ENCODE measurements at regions not wholly inside any gene's neighbourhood (a gene's known extent, or its start where the extent isn't known, plus 50 kb on each side); places are given as distances from the start of the nearest gene placed in this dataset.

DNA sequence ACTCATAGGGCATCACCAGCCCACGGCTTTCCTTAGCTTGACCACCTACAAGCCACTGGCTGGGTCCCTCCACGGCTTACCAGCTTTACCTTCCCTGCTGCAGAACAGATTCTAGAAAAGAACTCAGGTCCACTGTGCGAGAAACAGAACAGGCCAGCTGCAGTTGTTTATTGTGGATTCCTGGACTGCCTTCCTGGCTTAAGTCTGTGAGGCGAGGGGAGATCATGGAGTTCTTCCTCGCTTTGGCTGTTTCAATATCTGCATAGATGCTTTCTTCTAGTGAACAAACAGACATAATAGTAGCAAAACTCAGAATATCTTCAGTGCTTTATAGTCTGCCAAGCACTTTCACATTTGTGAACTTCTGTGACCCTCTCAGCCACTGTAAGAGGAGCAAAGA lies 162.9 kb upstream of the HABP2 start:
- H3K4me3 ChIP-seq (ENCODE audit: low read depth, low read length) = no peak overlapping the region
- no peak for DNase-seq
- in situ Hi-C loops (cut with HindIII; ENCODE audit: low pct_ligation_motif_present, low sequenced_read_pairs) = no loop called here
- H3K27ac ChIP-seq = no peak overlapping the region
- TF ChIP-seq, protein P1, sequence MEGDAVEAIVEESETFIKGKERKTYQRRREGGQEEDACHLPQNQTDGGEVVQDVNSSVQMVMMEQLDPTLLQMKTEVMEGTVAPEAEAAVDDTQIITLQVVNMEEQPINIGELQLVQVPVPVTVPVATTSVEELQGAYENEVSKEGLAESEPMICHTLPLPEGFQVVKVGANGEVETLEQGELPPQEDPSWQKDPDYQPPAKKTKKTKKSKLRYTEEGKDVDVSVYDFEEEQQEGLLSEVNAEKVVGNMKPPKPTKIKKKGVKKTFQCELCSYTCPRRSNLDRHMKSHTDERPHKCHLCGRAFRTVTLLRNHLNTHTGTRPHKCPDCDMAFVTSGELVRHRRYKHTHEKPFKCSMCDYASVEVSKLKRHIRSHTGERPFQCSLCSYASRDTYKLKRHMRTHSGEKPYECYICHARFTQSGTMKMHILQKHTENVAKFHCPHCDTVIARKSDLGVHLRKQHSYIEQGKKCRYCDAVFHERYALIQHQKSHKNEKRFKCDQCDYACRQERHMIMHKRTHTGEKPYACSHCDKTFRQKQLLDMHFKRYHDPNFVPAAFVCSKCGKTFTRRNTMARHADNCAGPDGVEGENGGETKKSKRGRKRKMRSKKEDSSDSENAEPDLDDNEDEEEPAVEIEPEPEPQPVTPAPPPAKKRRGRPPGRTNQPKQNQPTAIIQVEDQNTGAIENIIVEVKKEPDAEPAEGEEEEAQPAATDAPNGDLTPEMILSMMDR (IDR thresholded peaks at IDR 0.05; ENCODE audit: low read depth, low read length, missing control alignments) = no peak
- H3K36me3 ChIP-seq (replicated peaks) = no peaks in the 10 kb centered on the region
- H3K27me3 ChIP-seq (replicated peaks) = no peaks in the 10 kb centered on the region

DNA sequence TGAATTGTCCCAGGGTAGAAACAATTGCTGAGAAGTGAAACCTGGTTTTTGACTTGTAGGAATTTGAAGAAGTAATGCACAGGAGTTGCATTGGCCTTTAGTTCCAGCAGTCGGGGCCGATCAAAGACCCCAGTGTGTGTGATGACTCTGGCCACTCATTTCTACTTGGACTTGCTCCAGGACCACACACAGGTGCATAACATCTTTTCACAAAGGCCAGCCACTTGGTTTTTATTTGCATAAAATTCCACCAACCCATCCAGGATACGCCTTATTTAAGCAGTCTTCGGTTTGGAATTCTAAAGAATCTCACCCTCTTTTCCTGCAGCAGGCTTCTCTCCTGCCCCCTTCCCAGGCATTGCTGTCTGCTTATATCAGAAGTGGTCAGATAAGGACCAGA lies 162.0 kb upstream of the HABP2 start:
- H3K36me3 ChIP-seq (replicated peaks) = no peaks in the 10 kb centered on the region
- no peak overlapping the region for H3K27ac ChIP-seq
- H3K27me3 ChIP-seq (replicated peaks) = no peaks in the 10 kb centered on the region
- TF ChIP-seq, protein P1 (IDR thresholded peaks at IDR 0.05; ENCODE audit: low read depth, low read length, missing control alignments) = no peak
- no peak overlapping the region for H3K4me3 ChIP-seq (ENCODE audit: low read depth, low read length)
- DNase-seq = no peak
- in situ Hi-C loops (cut with HindIII; ENCODE audit: low pct_ligation_motif_present, low sequenced_read_pairs) = no loop called here

DNA sequence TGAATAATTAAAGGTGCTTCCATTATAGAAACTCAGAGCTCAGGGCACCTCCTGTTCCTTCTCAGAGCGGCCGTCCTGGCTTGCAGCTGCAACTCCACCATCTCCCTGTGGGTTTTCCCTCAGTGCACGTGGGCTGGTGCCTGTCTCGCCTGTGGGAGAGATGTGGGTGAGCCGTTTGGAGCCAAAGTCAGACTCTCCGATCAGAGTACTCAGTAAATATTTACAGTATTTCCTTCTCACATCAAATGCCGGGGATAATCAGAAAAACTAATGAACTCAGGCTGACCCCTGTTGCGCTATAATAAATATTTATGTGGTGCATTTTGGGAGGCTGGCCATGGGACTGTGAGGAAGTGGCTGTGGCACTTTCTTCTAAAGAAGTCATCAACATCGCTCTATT lies 155.8 kb upstream of the HABP2 start:
- Histone ChIP-seq H3K27me3 (replicated peaks) (no peaks in the 10 kb centered on the region), H3K27ac (no peak overlapping the region), H3K4me3 (ENCODE audit: low read depth, low read length) (no peak overlapping the region), H3K36me3 (replicated peaks) (no peaks in the 10 kb centered on the region)
- DNase-seq = no peak
- in situ Hi-C loops (cut with HindIII; ENCODE audit: low pct_ligation_motif_present, low sequenced_read_pairs) = no loop called here
- TF ChIP-seq, protein P1 (IDR thresholded peaks at IDR 0.05; ENCODE audit: low read depth, low read length, missing control alignments) = no peak

DNA sequence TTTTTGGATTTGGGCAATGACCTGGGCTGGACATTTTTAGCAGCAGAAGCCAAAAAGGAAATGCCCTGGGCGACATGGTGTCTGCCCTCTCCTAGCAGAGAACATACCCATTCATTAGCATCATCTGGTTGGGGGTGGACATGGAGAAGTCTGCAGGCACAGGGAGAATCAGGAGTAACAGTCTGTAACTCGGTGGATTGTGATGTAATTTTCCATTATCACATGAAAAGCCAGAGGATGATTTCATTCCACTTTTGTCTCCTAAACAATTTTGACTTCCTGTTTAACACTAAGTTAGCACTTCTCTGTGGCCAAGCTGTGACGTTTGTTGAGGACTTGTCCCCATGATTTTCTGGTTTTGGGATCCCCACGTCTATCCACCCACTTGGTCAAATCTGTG lies 153.8 kb upstream of the HABP2 start:
- H3K27ac ChIP-seq = no peak overlapping the region
- H3K4me3 ChIP-seq (ENCODE audit: low read depth, low read length) = no peak overlapping the region
- H3K36me3 ChIP-seq (replicated peaks) = no peaks in the 10 kb centered on the region
- H3K27me3 ChIP-seq (replicated peaks) = no peaks in the 10 kb centered on the region
- TF ChIP-seq, protein P1 (IDR thresholded peaks at IDR 0.05; ENCODE audit: low read depth, low read length, missing control alignments) = no peak
- in situ Hi-C loops (cut with HindIII; ENCODE audit: low pct_ligation_motif_present, low sequenced_read_pairs) = no loop called here
- DNase-seq = no peak

DNA sequence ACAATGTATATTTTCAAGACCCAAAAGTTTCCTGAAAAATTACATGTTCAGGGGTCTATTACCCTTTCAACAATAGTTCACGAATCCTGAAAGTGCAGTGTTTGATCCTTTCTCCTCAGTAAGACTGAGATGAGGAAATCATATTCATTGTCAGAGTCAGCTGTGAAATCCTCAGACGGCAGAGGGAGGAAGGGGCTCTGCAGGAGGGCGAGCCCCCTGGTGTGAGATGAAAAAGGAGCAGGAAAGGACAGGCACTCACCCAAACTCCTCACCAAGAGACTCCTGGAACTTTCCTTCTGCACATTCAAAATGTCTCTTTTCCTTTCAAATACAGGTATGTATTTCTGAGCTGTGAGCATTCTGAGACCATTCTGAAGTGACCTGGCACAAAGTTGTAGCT lies 150.3 kb upstream of the HABP2 start:
- H3K27me3 ChIP-seq (replicated peaks) = no peaks in the 10 kb centered on the region
- TF ChIP-seq, protein P1 (IDR thresholded peaks at IDR 0.05; ENCODE audit: low read depth, low read length, missing control alignments) = no peak
- no peak overlapping the region for H3K4me3 ChIP-seq (ENCODE audit: low read depth, low read length)
- in situ Hi-C loops (cut with HindIII; ENCODE audit: low pct_ligation_motif_present, low sequenced_read_pairs) = no loop called here
- no peak overlapping the region for H3K27ac ChIP-seq
- DNase-seq = no peak
- H3K36me3 ChIP-seq (replicated peaks) = no peaks in the 10 kb centered on the region

DNA sequence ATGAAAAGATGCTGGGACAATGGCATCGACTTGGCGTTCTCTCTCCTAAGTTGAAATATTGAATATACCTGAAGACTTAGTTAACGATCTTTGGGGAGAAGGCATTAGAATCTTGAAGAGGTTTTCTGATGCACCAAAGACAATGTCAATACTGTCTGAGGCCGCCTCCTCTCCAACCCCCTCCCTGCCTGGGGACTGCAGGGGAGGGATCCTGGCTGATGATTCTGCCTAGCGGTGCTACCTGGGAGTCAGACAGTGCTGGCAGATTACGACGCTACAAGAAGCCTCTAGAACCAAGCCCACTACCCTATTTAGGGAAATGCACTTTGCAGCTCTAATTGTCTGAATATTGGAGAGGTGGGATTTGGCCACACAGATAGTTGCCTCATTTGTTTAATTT lies 145.6 kb upstream of the HABP2 start:
- no peak overlapping the region for H3K4me3 ChIP-seq (ENCODE audit: low read depth, low read length)
- H3K27ac ChIP-seq = no peak overlapping the region
- H3K27me3 ChIP-seq (replicated peaks) = no peaks in the 10 kb centered on the region
- DNase-seq = no peak
- no peaks in the 10 kb centered on the region for H3K36me3 ChIP-seq (replicated peaks)
- in situ Hi-C loops (cut with HindIII; ENCODE audit: low pct_ligation_motif_present, low sequenced_read_pairs) = no loop called here
- TF ChIP-seq, protein P1 (IDR thresholded peaks at IDR 0.05; ENCODE audit: low read depth, low read length, missing control alignments) = no peak

Measured in brain microvascular endothelial cell (primary cell).